ENCODE measurements at regions not wholly inside any gene's neighbourhood (a gene's known extent, or its start where the extent isn't known, plus 50 kb on each side); places are given as distances from the start of the nearest gene placed in this dataset.
"Not testable (repeated sequence)": the region's sequence is repeated elsewhere in the genome, so short reads cannot be mapped to it uniquely, and the experiment has no call there.

DNA sequence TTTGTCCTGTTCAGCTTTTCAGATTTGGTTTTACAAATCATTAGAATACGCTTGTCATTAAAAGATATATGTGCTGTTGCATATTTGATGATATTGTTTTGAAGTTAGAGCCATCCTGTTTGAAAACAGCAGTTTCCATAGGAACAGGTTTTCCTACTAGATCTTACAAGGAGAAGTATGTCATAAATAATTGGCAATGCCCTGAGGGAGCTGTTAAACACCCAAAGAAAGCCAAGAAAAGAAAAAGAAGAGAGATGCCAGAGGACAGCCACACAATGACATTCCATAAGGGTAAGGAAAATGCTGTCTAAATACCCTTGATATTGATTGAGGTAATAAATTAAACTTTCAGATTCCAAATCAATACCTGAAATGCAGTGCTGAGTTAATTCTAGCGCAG lies 392.2 kb upstream of the CRIM1 start:
- TF ChIP-seq, protein P1, sequence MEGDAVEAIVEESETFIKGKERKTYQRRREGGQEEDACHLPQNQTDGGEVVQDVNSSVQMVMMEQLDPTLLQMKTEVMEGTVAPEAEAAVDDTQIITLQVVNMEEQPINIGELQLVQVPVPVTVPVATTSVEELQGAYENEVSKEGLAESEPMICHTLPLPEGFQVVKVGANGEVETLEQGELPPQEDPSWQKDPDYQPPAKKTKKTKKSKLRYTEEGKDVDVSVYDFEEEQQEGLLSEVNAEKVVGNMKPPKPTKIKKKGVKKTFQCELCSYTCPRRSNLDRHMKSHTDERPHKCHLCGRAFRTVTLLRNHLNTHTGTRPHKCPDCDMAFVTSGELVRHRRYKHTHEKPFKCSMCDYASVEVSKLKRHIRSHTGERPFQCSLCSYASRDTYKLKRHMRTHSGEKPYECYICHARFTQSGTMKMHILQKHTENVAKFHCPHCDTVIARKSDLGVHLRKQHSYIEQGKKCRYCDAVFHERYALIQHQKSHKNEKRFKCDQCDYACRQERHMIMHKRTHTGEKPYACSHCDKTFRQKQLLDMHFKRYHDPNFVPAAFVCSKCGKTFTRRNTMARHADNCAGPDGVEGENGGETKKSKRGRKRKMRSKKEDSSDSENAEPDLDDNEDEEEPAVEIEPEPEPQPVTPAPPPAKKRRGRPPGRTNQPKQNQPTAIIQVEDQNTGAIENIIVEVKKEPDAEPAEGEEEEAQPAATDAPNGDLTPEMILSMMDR (IDR thresholded peaks at IDR 0.05) = no peak
- TF ChIP-seq POLR2A (IDR thresholded peaks at IDR 0.05) = no peak

DNA sequence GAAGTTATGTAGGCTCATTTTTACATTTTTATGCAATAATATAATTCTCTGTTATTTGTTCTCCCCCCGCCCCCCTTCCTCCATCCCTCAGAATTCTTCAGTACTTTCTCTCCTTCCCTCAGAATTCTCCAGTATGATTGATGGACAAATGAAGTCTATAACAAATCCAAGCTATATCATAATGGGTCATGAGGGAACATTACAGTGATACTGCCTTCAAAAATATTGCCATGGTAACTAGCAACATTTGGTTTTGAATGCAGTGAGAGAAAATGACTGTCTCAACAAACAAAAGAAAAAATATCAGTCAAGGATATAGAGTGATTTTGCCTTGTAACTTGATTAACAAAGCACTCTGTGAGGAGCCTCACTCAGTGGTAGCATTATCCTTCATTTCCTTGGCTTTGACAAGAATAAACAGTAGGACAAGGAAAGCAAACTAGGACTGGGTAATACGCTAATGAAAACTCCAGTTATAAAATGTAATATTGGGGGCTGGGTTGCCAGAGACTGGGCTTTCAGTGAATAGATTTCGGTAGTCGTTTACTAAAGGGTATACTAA lies 392.9 kb upstream of the CRIM1 start:
- TF ChIP-seq, protein P1 (IDR thresholded peaks at IDR 0.05) = no peak
- no peak for TF ChIP-seq POLR2A (IDR thresholded peaks at IDR 0.05)
- Histone ChIP-seq H3K4me1 (no peaks in the 10 kb centered on the region), H3K9me3 (peaks cover 0 to 17% (median 0%) of the 10 kb centered on the region in 12 donors), H3K4me3 (no peak overlapping the region), H3K27me3 (no peaks in the 10 kb centered on the region), H3K27ac (no peak overlapping the region), H3K36me3 (no peaks in the 10 kb centered on the region)
- DNase-seq (no peak), ATAC-seq (no peak)
- intact Hi-C loops (cut with DNase I) = no loop called here
- WGBS, 4 donors = 85 to 94% (median 90%) methylated on average over 4 of the region's 4 CpGs

More for the DNA sequence above, 392.2 kb upstream of the CRIM1 start:
- Histone ChIP-seq H3K27me3 (no peaks in the 10 kb centered on the region), H3K9me3 (peaks cover 0 to 17% (median 0%) of the 10 kb centered on the region in 12 donors), H3K4me1 (no peaks in the 10 kb centered on the region), H3K4me3 (no peak overlapping the region), H3K27ac (no peak overlapping the region), H3K36me3 (no peaks in the 10 kb centered on the region)
- intact Hi-C loops (cut with DNase I) = no loop called here
- DNase-seq (no peak), ATAC-seq (no peak)
- WGBS, 4 donors = 89 to 95% (median 93%) methylated on average over 2 of the region's 2 CpGs

DNA sequence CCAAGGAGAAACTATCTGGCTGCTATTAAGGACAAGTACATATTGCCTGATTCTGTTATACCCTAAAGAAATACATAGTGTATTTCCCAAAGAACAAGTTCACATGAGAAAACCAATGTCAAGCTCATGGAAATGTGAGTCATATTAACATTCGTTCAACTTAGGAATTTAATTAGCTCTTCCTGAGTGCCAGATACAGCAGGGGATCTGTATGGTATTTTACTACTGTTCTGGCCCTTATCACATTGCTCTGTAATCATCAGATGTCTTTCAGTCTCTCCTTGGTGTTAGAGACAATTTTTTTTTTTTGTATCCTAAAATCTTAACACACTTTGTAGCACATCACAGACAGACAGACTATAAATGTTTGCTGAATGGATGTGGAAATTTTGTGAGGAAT lies 395.0 kb upstream of the CRIM1 start:
- WGBS, 4 donors = 41 to 59% (median 52%) methylated on average over 1 of the region's 1 CpG
- H3K4me3 ChIP-seq = no peak overlapping the region
- DNase-seq (no peak), ATAC-seq (no peak)
- H3K9me3 ChIP-seq = peaks cover 0 to 17% (median 0%) of the 10 kb centered on the region in 12 donors
- no peaks in the 10 kb centered on the region for H3K36me3 ChIP-seq
- H3K27ac ChIP-seq = no peak overlapping the region
- no peaks in the 10 kb centered on the region for H3K27me3 ChIP-seq
- no peak for TF ChIP-seq POLR2A (IDR thresholded peaks at IDR 0.05)
- TF ChIP-seq, protein P1 (IDR thresholded peaks at IDR 0.05) = no peak
- intact Hi-C loops (cut with DNase I) = no loop called here
- H3K4me1 ChIP-seq = no peaks in the 10 kb centered on the region

DNA sequence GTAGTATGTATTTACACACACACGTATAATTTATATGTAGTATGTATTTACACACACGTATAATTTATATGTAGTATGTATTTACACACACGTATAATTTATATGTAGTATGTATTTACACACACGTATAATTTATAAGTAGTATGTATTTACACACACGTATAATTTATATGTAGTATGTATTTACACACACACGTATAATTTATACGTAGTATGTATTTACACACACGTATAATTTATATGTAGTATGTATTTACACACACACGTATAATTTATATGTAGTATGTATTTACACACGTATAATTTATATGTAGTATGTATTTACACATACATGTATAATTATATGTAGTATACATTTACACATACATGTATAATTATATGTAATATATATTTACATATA lies 398.5 kb upstream of the CRIM1 start:
- intact Hi-C loops (cut with DNase I); H3K4me3 ChIP-seq; ATAC-seq; H3K27me3 ChIP-seq; H3K4me1 ChIP-seq; H3K36me3 ChIP-seq; H3K27ac ChIP-seq; DNase-seq: not testable (repeated sequence)
- 92 to 96% (median 96%) methylated on average over 10 of the region's 10 CpGs for WGBS, 4 donors
- H3K9me3 ChIP-seq = peaks cover 0 to 17% (median 0%) of the 10 kb centered on the region in 12 donors

DNA sequence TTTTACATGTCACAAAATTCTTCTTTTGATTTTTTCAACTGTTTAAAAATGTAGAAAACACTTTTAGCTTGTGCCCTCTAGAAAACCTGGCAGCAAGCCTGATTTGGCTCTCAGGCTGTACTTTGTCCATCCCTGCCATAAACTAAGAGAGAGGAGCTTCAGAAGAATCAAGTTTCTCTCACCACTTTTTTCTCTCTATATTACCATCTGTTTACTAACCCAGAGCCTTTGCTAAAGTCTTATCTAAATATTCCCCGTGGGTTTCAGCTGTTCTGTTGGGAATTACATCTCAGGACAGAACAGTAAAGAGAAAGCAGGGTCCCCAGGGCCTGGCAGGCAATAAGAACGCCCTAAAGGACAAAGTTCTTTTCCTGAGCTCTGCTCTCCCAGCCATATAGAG lies 409.1 kb upstream of the CRIM1 start:
- Histone ChIP-seq H3K4me1 (no peaks in the 10 kb centered on the region), H3K4me3 (no peak overlapping the region), H3K36me3 (no peaks in the 10 kb centered on the region), H3K27ac (no peak overlapping the region), H3K9me3 (no peaks in the 10 kb centered on the region), H3K27me3 (no peaks in the 10 kb centered on the region)
- DNase-seq (no peak), ATAC-seq (no peak)
- WGBS, 4 donors = 34 to 59% (median 51%) methylated on average over 2 of the region's 2 CpGs
- intact Hi-C loops (cut with DNase I) = no loop called here
- TF ChIP-seq, protein P1 (IDR thresholded peaks at IDR 0.05) = no peak
- TF ChIP-seq POLR2A (IDR thresholded peaks at IDR 0.05) = no peak
